Fibroblast of skin of abdomen (primary cell): ENCODE measurements at regions not wholly inside any gene's neighbourhood (a gene's known extent, or its start where the extent isn't known, plus 50 kb on each side); places are given as distances from the start of the nearest gene placed in this dataset.

Source experiments
- DNase-seq: peaks from one replicate; pipeline ENCODE4 v3.0.0-alpha.2; 2013

- peak; percentile 72 for DNase-seq
Measured at GRCh38 chr6:15872241-15873103, 209.6 kb upstream of the DTNBP1 start.

GRCh38 chr6:15871276-15871675 is 208.4 kb upstream of the DTNBP1 start:
- DNase-seq, result no peak

GRCh38 chr6:15870333-15871043 is 207.7 kb upstream of the DTNBP1 start:
- DNase-seq, result peak; percentile 37

GRCh38 chr6:15864708-15865062 is 201.9 kb upstream of the DTNBP1 start:
- DNase-seq, result no peak

- DNase-seq, result peak; percentile 7
Measured at GRCh38 chr6:15864038-15864707, 201.3 kb upstream of the DTNBP1 start.

GRCh38 chr6:15862810-15863209 is 200.0 kb upstream of the DTNBP1 start:
- DNase-seq, result no peak

GRCh38 chr6:15861486-15861885 is 198.7 kb upstream of the DTNBP1 start:
- no peak for DNase-seq

GRCh38 chr6:15854826-15855710 is 192.2 kb upstream of the DTNBP1 start:
- no peak for DNase-seq

GRCh38 chr6:15854378-15854777 is 191.6 kb upstream of the DTNBP1 start:
- DNase-seq, result no peak

- no peak for DNase-seq
Measured at GRCh38 chr6:15853259-15853658, 190.4 kb upstream of the DTNBP1 start.

GRCh38 chr6:15852289-15852688 is 189.5 kb upstream of the DTNBP1 start:
- no peak for DNase-seq

GRCh38 chr6:15849395-15849794 is 186.6 kb upstream of the DTNBP1 start:
- no peak for DNase-seq

- DNase-seq, result no peak
Measured at GRCh38 chr6:15845492-15845891, 182.7 kb upstream of the DTNBP1 start.

GRCh38 chr6:15843764-15844163 is 180.9 kb upstream of the DTNBP1 start:
- no peak for DNase-seq

- no peak for DNase-seq
Measured at GRCh38 chr6:15843226-15843625, 180.4 kb upstream of the DTNBP1 start.

- no peak for DNase-seq
Measured at GRCh38 chr6:15842727-15843117, 179.9 kb upstream of the DTNBP1 start.

- no peak for DNase-seq
Measured at GRCh38 chr6:15841937-15842726, 179.3 kb upstream of the DTNBP1 start.

GRCh38 chr6:15839969-15840541 is 177.2 kb upstream of the DTNBP1 start:
- no peak for DNase-seq

GRCh38 chr6:15837205-15837604 is 174.4 kb upstream of the DTNBP1 start:
- DNase-seq, result no peak

GRCh38 chr6:15832841-15833240 is 170.0 kb upstream of the DTNBP1 start:
- no peak for DNase-seq

GRCh38 chr6:15829156-15829555 is 166.3 kb upstream of the DTNBP1 start:
- DNase-seq, result no peak
